HCT116 (cell line): ENCODE measurements at regions not wholly inside any gene's neighbourhood (a gene's known extent, or its start where the extent isn't known, plus 50 kb on each side); places are given as distances from the start of the nearest gene placed in this dataset.

Source experiments
- ATAC-seq: fragments of 200-7000 bp; cut with Tn5 transposase; 2 replicates; pipeline ENCODE4 v1.9.1; 2020; ENCODE audit warnings: mild to moderate bottlenecking, moderate library complexity
- BruUV-seq: library from RNA; stranded (reverse); fragments of 400-500 nt; replicated peaks from 2 replicates; lab custom pipeline; 2021; lab: Mats Ljungman, UMichigan
- CTCF ChIA-PET: fragments of 300-600 bp; sonication (Branson Sonifier 250); formaldehyde crosslinking; loops from one replicate; lab custom pipeline; 2021; ENCODE audit warnings: antibody characterized with exemption; lab: Charles Lee
- POLR2A ChIA-PET: fragments of 300-600, 350-600 bp; sonication (Branson Sonifier 250); formaldehyde crosslinking; loops from one replicate; lab custom pipeline; 2021; ENCODE audit warnings: antibody characterized with exemption; lab: Charles Lee
- RAD21 ChIA-PET, 2 experiments: fragments of 300-600 bp; sonication (Branson Sonifier 250); formaldehyde crosslinking; loops; one replicate each; lab custom pipeline; 2023; ENCODE audit warnings: low total read pairs in 2 of 2; ENCODE audit not compliant: uncharacterized antibody in 2 of 2, unreplicated experiment in 2 of 2, low non-redundant PET in 1 of 2; lab: Charles Lee
- DNase-seq: peaks from one replicate; pipeline ENCODE4 v3.0.0-alpha.2; 2010; ENCODE audit warnings: low read depth, low spot score
- H2AFZ ChIP-seq: fragments of 200-600 bp; shearing (Covaris generic), sonication (generic); 2 replicates; pipeline ENCODE4 v1.6.1; 2017; ENCODE audit warnings: low read depth, mixed run types, mixed read lengths, antibody characterized with exemption, low read length; ENCODE audit not compliant: poor library complexity, severe bottlenecking
- H3K27ac ChIP-seq: 2 replicates; pipeline ENCODE4 v1.5.1; 2012; ENCODE audit warnings: low read depth, low read length
- H3K27me3 ChIP-seq: fragments of 200-600 bp; sonication (generic); 2 replicates; pipeline ENCODE4 v1.6.1; 2016; ENCODE audit warnings: mixed run types, low read length, mixed read lengths; ENCODE audit not compliant: insufficient read depth
- H3K36me3 ChIP-seq, 2 experiments: fragments of 200-500 bp in 1 of 2; fragments of 200-600 bp in 1 of 2; sonication (Bioruptor generic) in 1 of 2; sonication (generic) in 1 of 2; 2 replicates each; pipeline versions ENCODE4 v1.5.1 to v1.6.1; 2014 to 2016; ENCODE audit warnings: low read length in 2 of 2, inconsistent platforms in 1 of 2, mixed read lengths in 1 of 2, mixed run types in 1 of 2; ENCODE audit not compliant: insufficient read depth in 2 of 2, control insufficient read depth in 1 of 2
- H3K4me1 ChIP-seq, 2 experiments: fragments of 200-600 bp in 1 of 2; sonication (generic) in 1 of 2; 2 replicates each; pipeline versions ENCODE4 v1.5.1 to v1.6.1; 2012 to 2017; ENCODE audit warnings: low read length in 2 of 2, inconsistent platforms in 1 of 2, mild to moderate bottlenecking in 1 of 2, mixed read lengths in 1 of 2, mixed run types in 1 of 2, moderate library complexity in 1 of 2; ENCODE audit not compliant: insufficient read depth in 2 of 2, control insufficient read depth in 1 of 2
- H3K4me2 ChIP-seq: fragments of 200-600 bp; sonication (generic); 2 replicates; pipeline ENCODE4 v1.6.1; 2017; ENCODE audit warnings: mixed run types, low read length, mixed read lengths
- H3K4me3 ChIP-seq, 2 experiments: fragments of 200-600 bp in 1 of 2; sonication (generic) in 1 of 2; replicated peaks in 1 of 2; 2 replicates each; pipeline ENCODE4 v1.5.1; 2011 to 2016; ENCODE audit warnings: low read length in 2 of 2, control low read depth in 1 of 2, low read depth in 1 of 2, mild to moderate bottlenecking in 1 of 2, mixed read lengths in 1 of 2, mixed run types in 1 of 2
- H3K79me2 ChIP-seq: fragments of 200-600 bp; sonication (generic); 2 replicates; pipeline ENCODE4 v1.6.1; 2017; ENCODE audit warnings: mild to moderate bottlenecking, mixed run types, low read length, moderate library complexity, mixed read lengths; ENCODE audit not compliant: insufficient read depth
- H3K9ac ChIP-seq: fragments of 200-600 bp; sonication (generic); 2 replicates; pipeline ENCODE4 v1.6.1; 2016; ENCODE audit warnings: low read length, mixed read lengths
- H3K9me2 ChIP-seq: fragments of 200-600 bp; sonication (generic), shearing (Covaris generic); 2 replicates; pipeline ENCODE4 v1.6.1; 2017; ENCODE audit warnings: mixed run types, mild to moderate bottlenecking, moderate library complexity; ENCODE audit not compliant: insufficient read depth
- H3K9me3 ChIP-seq, 2 experiments: fragments of 200-500 bp in 1 of 2; fragments of 200-600 bp in 1 of 2; sonication (Bioruptor generic) in 1 of 2; sonication (generic) in 1 of 2; 2 replicates each; pipeline ENCODE4 v1.6.1; 2014 to 2017; ENCODE audit warnings: low read length in 2 of 2, mixed read lengths in 2 of 2, inconsistent platforms in 1 of 2, low read depth in 1 of 2, mild to moderate bottlenecking in 1 of 2, mixed run types in 1 of 2, moderate library complexity in 1 of 2; ENCODE audit not compliant: control insufficient read depth in 1 of 2, insufficient read depth in 1 of 2
- H4K20me1 ChIP-seq: fragments of 200-600 bp; sonication (generic), shearing (Covaris generic); 2 replicates; pipeline ENCODE4 v1.6.1; 2017; ENCODE audit warnings: mixed run types, mild to moderate bottlenecking, moderate library complexity; ENCODE audit not compliant: insufficient read depth
- CBX3 ChIP-seq: IDR thresholded peaks from 2 replicates; pipeline ENCODE4 v1.6.1; 2012; ENCODE audit warnings: low read depth
- CTCF ChIP-seq, 3 experiments: fragments of 200-600 bp in 1 of 3; sonication (generic) in 1 of 3; IDR thresholded peaks in 2 of 3; conservative IDR thresholded peaks in 1 of 3; 2 replicates each; pipeline ENCODE4 v1.5.1; 2012 to 2017; ENCODE audit warnings: low read depth in 2 of 3, low read length in 2 of 3, antibody characterized with exemption in 1 of 3, borderline replicate concordance in 1 of 3, control low read depth in 1 of 3, mild to moderate bottlenecking in 1 of 3, mixed read lengths in 1 of 3, mixed run types in 1 of 3, moderate library complexity in 1 of 3; ENCODE audit not compliant: insufficient read depth in 1 of 3
- EZH2 ChIP-seq: fragments of 200-600 bp; sonication (generic); IDR thresholded peaks from 2 replicates; pipeline ENCODE4 v1.6.1; 2017; ENCODE audit warnings: antibody characterized with exemption, mixed run types
- EZH2phosphoT487 ChIP-seq: fragments of 200-600 bp; IDR thresholded peaks from 2 replicates; pipeline ENCODE4 v1.6.1; 2018; ENCODE audit warnings: antibody characterized with exemption, borderline replicate concordance
- FOSL1 ChIP-seq: IDR thresholded peaks from 2 replicates; pipeline ENCODE4 v1.6.1; 2012; ENCODE audit warnings: low read depth
- JUND ChIP-seq: IDR thresholded peaks from 2 replicates; pipeline ENCODE4 v1.6.1; 2012
- MAX ChIP-seq: IDR thresholded peaks from 2 replicates; pipeline ENCODE4 v1.6.1; 2012
- POLR2A ChIP-seq: IDR thresholded peaks from 2 replicates; pipeline ENCODE4 v1.7.0; 2011; ENCODE audit warnings: borderline replicate concordance; ENCODE audit not compliant: insufficient read depth, insufficient read length; ENCODE audit errors: extremely low read depth
- POLR2AphosphoS5 ChIP-seq: IDR thresholded peaks from 2 replicates; pipeline ENCODE4 v1.6.1; 2011; ENCODE audit warnings: mild to moderate bottlenecking, low read depth, low read length, moderate library complexity
- RAD21 ChIP-seq: IDR thresholded peaks from 2 replicates; pipeline ENCODE4 v1.6.1; 2012; ENCODE audit warnings: low read depth, mild to moderate bottlenecking
- SIN3A ChIP-seq: IDR thresholded peaks from 2 replicates; pipeline ENCODE4 v1.6.1; 2012; ENCODE audit warnings: low read depth
- SP1 ChIP-seq: IDR thresholded peaks from 2 replicates; pipeline ENCODE4 v1.6.1; 2012; ENCODE audit warnings: low read depth
- SRF ChIP-seq: IDR thresholded peaks from 2 replicates; pipeline ENCODE4 v1.6.1; 2012; ENCODE audit warnings: low read depth
- TCF7L2 ChIP-seq: IDR thresholded peaks from 2 replicates; pipeline ENCODE4 v1.7.0; 2011; ENCODE audit warnings: borderline replicate concordance, inconsistent platforms; ENCODE audit not compliant: insufficient read depth, insufficient read length; ENCODE audit errors: extremely low read depth
- YY1 ChIP-seq: IDR thresholded peaks from 2 replicates; pipeline ENCODE4 v1.6.1; 2011; ENCODE audit warnings: low read length, low read depth, moderate library complexity, mild to moderate bottlenecking; ENCODE audit not compliant: insufficient replicate concordance; ENCODE audit errors: extremely low read depth
- ZBTB33 ChIP-seq: IDR thresholded peaks from 2 replicates; pipeline ENCODE4 v1.6.1; 2011; ENCODE audit warnings: mild to moderate bottlenecking, low read length, moderate library complexity; ENCODE audit not compliant: insufficient replicate concordance; ENCODE audit errors: extremely low read depth
- ZFX ChIP-seq: fragments of 450-650 bp; IDR thresholded peaks from 2 replicates; pipeline ENCODE4 v1.6.1; 2017
- ZNF274 ChIP-seq: fragments of 200-500 bp; sonication (Bioruptor generic); IDR thresholded peaks from 2 replicates; pipeline ENCODE4 v1.6.1; 2014; ENCODE audit warnings: mild to moderate bottlenecking, low read depth, low read length, inconsistent platforms
- intact Hi-C: fragments of 100-400 bp; cut with micrococcal nuclease; formaldehyde crosslinking; loops from 2 replicates; pipeline ENCODE4 v1.10.0; 2022
- TF ChIP-seq, protein P1 (sequence below): IDR thresholded peaks from 2 replicates; pipeline ENCODE4 v1.6.1; 2012; ENCODE audit warnings: low read depth
- TF ChIP-seq, protein P2 (sequence below): IDR thresholded peaks from 2 replicates; pipeline ENCODE4 v1.6.1; 2012

DNA sequence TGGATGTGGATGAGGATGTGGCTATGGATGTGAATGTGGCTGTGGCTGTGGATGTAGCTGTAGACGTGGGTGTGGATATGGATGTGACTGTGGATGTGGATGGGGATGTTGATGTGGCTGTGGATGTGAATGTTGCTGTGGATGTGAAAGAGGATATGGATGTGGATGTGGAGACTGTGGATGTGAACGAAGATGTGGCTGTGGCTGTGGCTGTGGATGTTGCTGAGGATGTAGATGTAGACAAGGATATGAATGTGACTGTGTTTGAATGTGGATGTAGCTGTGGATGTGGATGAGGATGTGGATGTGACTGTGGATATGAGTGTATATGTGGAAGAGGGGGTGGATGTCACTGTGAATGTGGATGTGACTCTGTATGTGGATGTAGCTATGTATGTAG, 884.6 kb upstream of the CHAC2 start:
- Histone ChIP-seq H3K36me3 (no peaks in the 10 kb centered on the region), H4K20me1 (no peaks in the 10 kb centered on the region), H3K27me3 (no peaks in the 10 kb centered on the region), H3K9me3 (no peaks in the 10 kb centered on the region), H3K9ac (no peak overlapping the region), H2AFZ (no peak overlapping the region), H3K27ac (no peak overlapping the region), H3K4me1 (peaks cover 5 to 20% of the 10 kb centered on the region in 2 experiments; a peak in 3 of 4 replicates), H3K4me3 (no peak overlapping the region), H3K9me2 (no peaks in the 10 kb centered on the region), H3K4me2 (no peak overlapping the region), H3K79me2 (no peaks in the 10 kb centered on the region)
- ChIA-PET RAD21 (no interaction called here), CTCF (no interaction called here), POLR2A (no interaction called here)
- intact Hi-C loops = no loop called here
- TF ChIP-seq SIN3A = no peak
- TF ChIP-seq, protein P1, sequence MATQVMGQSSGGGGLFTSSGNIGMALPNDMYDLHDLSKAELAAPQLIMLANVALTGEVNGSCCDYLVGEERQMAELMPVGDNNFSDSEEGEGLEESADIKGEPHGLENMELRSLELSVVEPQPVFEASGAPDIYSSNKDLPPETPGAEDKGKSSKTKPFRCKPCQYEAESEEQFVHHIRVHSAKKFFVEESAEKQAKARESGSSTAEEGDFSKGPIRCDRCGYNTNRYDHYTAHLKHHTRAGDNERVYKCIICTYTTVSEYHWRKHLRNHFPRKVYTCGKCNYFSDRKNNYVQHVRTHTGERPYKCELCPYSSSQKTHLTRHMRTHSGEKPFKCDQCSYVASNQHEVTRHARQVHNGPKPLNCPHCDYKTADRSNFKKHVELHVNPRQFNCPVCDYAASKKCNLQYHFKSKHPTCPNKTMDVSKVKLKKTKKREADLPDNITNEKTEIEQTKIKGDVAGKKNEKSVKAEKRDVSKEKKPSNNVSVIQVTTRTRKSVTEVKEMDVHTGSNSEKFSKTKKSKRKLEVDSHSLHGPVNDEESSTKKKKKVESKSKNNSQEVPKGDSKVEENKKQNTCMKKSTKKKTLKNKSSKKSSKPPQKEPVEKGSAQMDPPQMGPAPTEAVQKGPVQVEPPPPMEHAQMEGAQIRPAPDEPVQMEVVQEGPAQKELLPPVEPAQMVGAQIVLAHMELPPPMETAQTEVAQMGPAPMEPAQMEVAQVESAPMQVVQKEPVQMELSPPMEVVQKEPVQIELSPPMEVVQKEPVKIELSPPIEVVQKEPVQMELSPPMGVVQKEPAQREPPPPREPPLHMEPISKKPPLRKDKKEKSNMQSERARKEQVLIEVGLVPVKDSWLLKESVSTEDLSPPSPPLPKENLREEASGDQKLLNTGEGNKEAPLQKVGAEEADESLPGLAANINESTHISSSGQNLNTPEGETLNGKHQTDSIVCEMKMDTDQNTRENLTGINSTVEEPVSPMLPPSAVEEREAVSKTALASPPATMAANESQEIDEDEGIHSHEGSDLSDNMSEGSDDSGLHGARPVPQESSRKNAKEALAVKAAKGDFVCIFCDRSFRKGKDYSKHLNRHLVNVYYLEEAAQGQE = no peak
- no peak for TF ChIP-seq CTCF (IDR thresholded peaks at IDR 0.05 in 2 of 3, conservative IDR thresholded peaks at IDR 0.05 in 1 of 3; ENCODE audit: borderline replicate concordance in 1 of 3, insufficient read depth in 1 of 3, low read depth in 2 of 3, low read length in 2 of 3)
- no peak for TF ChIP-seq CBX3
- TF ChIP-seq ZBTB33 = no peak
- TF ChIP-seq EZH2phosphoT487 = no peak
- TF ChIP-seq SRF = no peak
- TF ChIP-seq POLR2AphosphoS5 = no peak
- TF ChIP-seq YY1 = no peak
- TF ChIP-seq SP1 = no peak
- no peak for TF ChIP-seq MAX
- TF ChIP-seq EZH2 = no peak
- no peak for TF ChIP-seq JUND
- TF ChIP-seq ZNF274 = no peak
- TF ChIP-seq TCF7L2 = no peak
- TF ChIP-seq, protein P2, sequence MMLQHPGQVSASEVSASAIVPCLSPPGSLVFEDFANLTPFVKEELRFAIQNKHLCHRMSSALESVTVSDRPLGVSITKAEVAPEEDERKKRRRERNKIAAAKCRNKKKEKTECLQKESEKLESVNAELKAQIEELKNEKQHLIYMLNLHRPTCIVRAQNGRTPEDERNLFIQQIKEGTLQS = no peak
- TF ChIP-seq ZFX = no peak
- TF ChIP-seq FOSL1 = no peak
- TF ChIP-seq RAD21 = no peak
- no peak for TF ChIP-seq POLR2A
- DNase-seq (no peak), ATAC-seq (no peak)
- no TSS peak for BruUV-seq
